Bronchial epithelial cell (primary cell): ENCODE measurements at regions not wholly inside any gene's neighbourhood (a gene's known extent, or its start where the extent isn't known, plus 50 kb on each side); places are given as distances from the start of the nearest gene placed in this dataset.

ENCODE experiments used
- DNase-seq: peaks from one replicate; pipeline ENCODE4 v3.0.0-alpha.2; 2010; ENCODE audit warnings: low read depth
- FAIRE-seq: peaks from 2 replicates; lab custom pipeline; 2011; peaks lifted over from hg19 to GRCh38; lab: Jason Lieb, UNC
- H3K27me3 ChIP-seq: 2 replicates; pipeline ENCODE4 v1.5.1; 2011; ENCODE audit warnings: low read length; ENCODE audit not compliant: control insufficient read depth, insufficient read depth
- H3K36me3 ChIP-seq: 2 replicates; pipeline ENCODE4 v1.5.1; 2011; ENCODE audit warnings: low read length; ENCODE audit not compliant: control insufficient read depth, insufficient read depth
- H3K4me3 ChIP-seq: 2 replicates; pipeline ENCODE4 v1.5.1; 2011; ENCODE audit warnings: mild to moderate bottlenecking, low read depth, low read length, control low read depth
- CTCF ChIP-seq: IDR thresholded peaks from 2 replicates; pipeline ENCODE4 v1.5.1; 2011; ENCODE audit warnings: mild to moderate bottlenecking, moderate library complexity, low read length, control low read depth, inconsistent platforms; ENCODE audit not compliant: insufficient read depth, severe bottlenecking

- Histone ChIP-seq H3K36me3 (no peaks in the 10 kb centered on the region), H3K27me3 (no peaks in the 10 kb centered on the region), H3K4me3 (no peak overlapping the region)
- DNase-seq (no peak), FAIRE-seq (no peak)
- TF ChIP-seq CTCF = no peak
Observed at GRCh38 chrX:15998350-15998749, 125.0 kb upstream of the GRPR start.

- Histone ChIP-seq H3K36me3 (no peaks in the 10 kb centered on the region), H3K27me3 (no peaks in the 10 kb centered on the region), H3K4me3 (no peak overlapping the region)
- no peak for DNase-seq
- TF ChIP-seq CTCF = no peak
- no peak for FAIRE-seq
Observed at GRCh38 chrX:15989716-15990115, 133.6 kb upstream of the GRPR start.

- no peaks in the 10 kb centered on the region for H3K27me3 ChIP-seq
- no peak overlapping the region for H3K4me3 ChIP-seq
- no peak for TF ChIP-seq CTCF
- no peaks in the 10 kb centered on the region for H3K36me3 ChIP-seq
- FAIRE-seq (no peak), DNase-seq (peak; percentile 56)
Observed at GRCh38 chrX:15988661-15989603, 134.3 kb upstream of the AP1S2 start.

- FAIRE-seq = peak; percentile 50
Observed at GRCh38 chrX:15985937-15986336, 131.3 kb upstream of the AP1S2 start.

GRCh38 chrX:15983034-15983433 lies 128.4 kb upstream of the AP1S2 start:
- DNase-seq (no peak), FAIRE-seq (no peak)
- Histone ChIP-seq H3K27me3 (no peaks in the 10 kb centered on the region), H3K36me3 (no peaks in the 10 kb centered on the region), H3K4me3 (no peak overlapping the region)
- no peak for TF ChIP-seq CTCF

More at GRCh38 chrX:15985937-15986336, 131.3 kb upstream of the AP1S2 start:
- Histone ChIP-seq H3K4me3 (no peak overlapping the region), H3K36me3 (no peaks in the 10 kb centered on the region), H3K27me3 (no peaks in the 10 kb centered on the region)
- no peak for TF ChIP-seq CTCF
- DNase-seq = peak; percentile 22
